HG03095 (cell line): ENCODE measurements at regions not wholly inside any gene's neighbourhood (a gene's known extent, or its start where the extent isn't known, plus 50 kb on each side); places are given as distances from the start of the nearest gene placed in this dataset.
"Not testable (repeated sequence)": the region's sequence is repeated elsewhere in the genome, so short reads cannot be mapped to it uniquely, and the experiment has no call there.

ENCODE experiments used
- ATAC-seq: cut with Tn5 transposase; IDR thresholded peaks from one replicate; pipeline ENCODE4 v1.9.1; 2021; ENCODE audit warnings: moderate library complexity; ENCODE audit not compliant: unreplicated experiment

GRCh38 chr6:21741221-21742109, 147.9 kb downstream of the SOX4 start:
- ATAC-seq, result no peak

- no peak for ATAC-seq
These were observed 148.7 kb downstream of the SOX4 start for GRCh38 chr6:21742238-21742660.

GRCh38 chr6:21744331-21744730, 150.8 kb downstream of the SOX4 start:
- no peak for ATAC-seq

GRCh38 chr6:21745543-21746337, 152.2 kb downstream of the SOX4 start:
- no peak for ATAC-seq

GRCh38 chr6:21747441-21747840, 153.9 kb downstream of the SOX4 start:
- ATAC-seq, result no peak

GRCh38 chr6:21748343-21749056, 154.9 kb downstream of the SOX4 start:
- ATAC-seq, result no peak

GRCh38 chr6:21749754-21750153, 156.2 kb downstream of the SOX4 start:
- no peak for ATAC-seq

GRCh38 chr6:21750575-21750974, 157.0 kb downstream of the SOX4 start:
- no peak for ATAC-seq

- ATAC-seq, result no peak
These were observed 158.1 kb downstream of the SOX4 start for GRCh38 chr6:21751608-21752007.

- no peak for ATAC-seq
These were observed 158.7 kb downstream of the SOX4 start for GRCh38 chr6:21752054-21752811.

- no peak for ATAC-seq
These were observed 159.9 kb downstream of the SOX4 start for GRCh38 chr6:21753241-21754108.

- ATAC-seq, result no peak
These were observed 161.3 kb downstream of the SOX4 start for GRCh38 chr6:21754891-21755290.

- ATAC-seq, result no peak
These were observed 162.9 kb downstream of the SOX4 start for GRCh38 chr6:21756487-21756886.

- ATAC-seq, result not testable (repeated sequence)
These were observed 163.8 kb downstream of the SOX4 start for GRCh38 chr6:21757392-21757791.

- no peak for ATAC-seq
These were observed 166.2 kb downstream of the SOX4 start for GRCh38 chr6:21759721-21760120.

GRCh38 chr6:21761053-21761730, 167.6 kb downstream of the SOX4 start:
- not testable (repeated sequence) for ATAC-seq

GRCh38 chr6:21764989-21765388, 171.4 kb downstream of the SOX4 start:
- no peak for ATAC-seq

- ATAC-seq, result no peak
These were observed 174.5 kb downstream of the SOX4 start for GRCh38 chr6:21767891-21768648.
